DOHH2 (cell line): ENCODE measurements at regions not wholly inside any gene's neighbourhood (a gene's known extent, or its start where the extent isn't known, plus 50 kb on each side); places are given as distances from the start of the nearest gene placed in this dataset.

Experiments used
- H3F3A ChIP-seq: fragments of 200-600 bp; sonication (generic), shearing (Covaris generic); 2 replicates; pipeline ENCODE4 v1.6.0; 2016; ENCODE audit warnings: antibody characterized with exemption, mild to moderate bottlenecking; ENCODE audit not compliant: control insufficient read depth, insufficient read depth
- H3K27ac ChIP-seq: fragments of 200-600 bp; sonication (generic); 2 replicates; pipeline ENCODE4 v1.5.1; 2014; ENCODE audit warnings: low read depth, mild to moderate bottlenecking, low read length, moderate library complexity
- H3K27me3 ChIP-seq: fragments of 200-600 bp; sonication (generic); 2 replicates; pipeline ENCODE4 v1.6.1; 2014; ENCODE audit warnings: mild to moderate bottlenecking, low read length, mixed read lengths; ENCODE audit not compliant: control insufficient read depth
- H3K36me3 ChIP-seq: fragments of 200-600 bp; sonication (generic); 2 replicates; pipeline ENCODE4 v1.6.1; 2014; ENCODE audit warnings: mild to moderate bottlenecking, low read length, moderate library complexity, mixed read lengths; ENCODE audit not compliant: control insufficient read depth
- H3K4me1 ChIP-seq: fragments of 200-600 bp; sonication (generic); 2 replicates; pipeline ENCODE4 v1.6.1; 2014; ENCODE audit warnings: mild to moderate bottlenecking, low read length, mixed read lengths; ENCODE audit not compliant: control insufficient read depth
- H3K4me2 ChIP-seq: fragments of 200-600 bp; sonication (generic); 2 replicates; pipeline ENCODE4 v1.6.0; 2014; ENCODE audit warnings: mild to moderate bottlenecking, low read length, moderate library complexity
- H3K4me3 ChIP-seq: fragments of 200-600 bp; sonication (generic); 2 replicates; pipeline ENCODE4 v1.5.1; 2014; ENCODE audit warnings: mild to moderate bottlenecking, low read length, mixed read lengths
- H3K79me2 ChIP-seq: fragments of 200-600 bp; sonication (generic); 2 replicates; pipeline ENCODE4 v1.6.1; 2014; ENCODE audit warnings: mild to moderate bottlenecking, low read length, mixed read lengths; ENCODE audit not compliant: control insufficient read depth
- H3K9me2 ChIP-seq: fragments of 200-600 bp; sonication (generic); replicated peaks from 2 replicates; pipeline ENCODE4 v1.6.1; 2014; ENCODE audit warnings: mild to moderate bottlenecking, low read length, mixed read lengths; ENCODE audit not compliant: control insufficient read depth
- H3K9me3 ChIP-seq: fragments of 200-600 bp; sonication (generic); 2 replicates; pipeline ENCODE4 v1.6.1; 2014; ENCODE audit warnings: antibody characterized with exemption, low read length, mixed read lengths; ENCODE audit not compliant: control insufficient read depth, insufficient read depth
- H4K20me1 ChIP-seq: fragments of 200-600 bp; sonication (generic); 2 replicates; pipeline ENCODE4 v1.6.0; 2014; ENCODE audit warnings: low read depth, mild to moderate bottlenecking, antibody characterized with exemption, low read length, moderate library complexity; ENCODE audit not compliant: control insufficient read depth, insufficient read depth
- CTCF ChIP-seq: fragments of 200-600 bp; sonication (generic); IDR thresholded peaks from one replicate; pipeline ENCODE4 v1.5.1; 2014; ENCODE audit warnings: antibody characterized with exemption, mild to moderate bottlenecking, low read depth, low read length; ENCODE audit not compliant: poor library complexity, severe bottlenecking
- EZH2phosphoT487 ChIP-seq: fragments of 200-600 bp; sonication (generic); IDR thresholded peaks from 2 replicates; pipeline ENCODE4 v1.6.1; 2017; ENCODE audit warnings: borderline replicate concordance, mild to moderate bottlenecking, antibody characterized with exemption, low read length, moderate library complexity, mixed read lengths

DNA sequence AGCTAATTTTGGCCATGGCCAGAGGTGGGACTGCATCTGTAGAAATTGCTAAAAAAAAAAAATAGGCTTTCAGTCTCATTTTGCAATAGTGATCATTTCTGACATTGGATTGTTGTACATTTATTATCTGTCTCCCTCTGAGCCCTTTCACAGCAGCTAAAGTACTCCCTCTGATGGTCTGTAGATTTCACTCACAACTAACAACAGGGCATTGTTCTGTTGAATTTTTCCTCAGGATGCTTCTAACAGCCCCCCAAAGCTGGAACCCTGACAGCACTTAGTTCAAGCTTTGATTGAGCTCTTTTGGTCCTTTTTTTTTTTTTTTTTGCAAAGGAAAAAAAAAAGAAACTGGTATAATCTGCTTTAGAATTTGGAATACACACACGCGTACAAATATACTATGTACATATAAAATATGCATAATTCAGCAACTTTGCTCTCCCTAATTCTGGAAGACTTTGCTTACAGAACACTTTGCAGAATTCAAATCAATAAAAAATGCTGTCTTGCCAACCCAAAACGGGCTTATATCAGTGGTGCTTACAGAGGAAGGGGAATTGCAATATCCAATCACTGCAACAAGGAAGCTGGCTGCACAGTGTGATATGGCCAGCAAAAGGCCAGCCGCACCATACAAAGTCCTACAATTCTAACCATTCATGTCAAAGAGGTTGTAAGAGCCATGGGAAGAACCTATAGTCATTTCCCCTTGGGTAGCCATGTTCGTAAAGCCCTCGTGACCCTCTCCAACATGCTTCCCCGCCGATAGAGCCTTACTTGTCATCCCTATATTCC, 406.4 kb downstream of the SMARCA1 start:
- Histone ChIP-seq H3K9me2 (no peaks in the 10 kb centered on the region), H3K4me3 (no peak overlapping the region), H3F3A (no peaks in the 10 kb centered on the region), H3K4me2 (no peak overlapping the region), H4K20me1 (no peaks in the 10 kb centered on the region), H3K9me3 (no peaks in the 10 kb centered on the region), H3K27me3 (no peaks in the 10 kb centered on the region), H3K36me3 (no peaks in the 10 kb centered on the region), H3K27ac (no peak overlapping the region), H3K4me1 (no peaks in the 10 kb centered on the region), H3K79me2 (no peaks in the 10 kb centered on the region)
- TF ChIP-seq EZH2phosphoT487: no peak
- no peak for TF ChIP-seq CTCF

GRCh38 chrX:129115935-129116334, 407.4 kb downstream of the SMARCA1 start:
- Histone ChIP-seq H3K36me3 (no peaks in the 10 kb centered on the region), H3F3A (no peaks in the 10 kb centered on the region)

DNA sequence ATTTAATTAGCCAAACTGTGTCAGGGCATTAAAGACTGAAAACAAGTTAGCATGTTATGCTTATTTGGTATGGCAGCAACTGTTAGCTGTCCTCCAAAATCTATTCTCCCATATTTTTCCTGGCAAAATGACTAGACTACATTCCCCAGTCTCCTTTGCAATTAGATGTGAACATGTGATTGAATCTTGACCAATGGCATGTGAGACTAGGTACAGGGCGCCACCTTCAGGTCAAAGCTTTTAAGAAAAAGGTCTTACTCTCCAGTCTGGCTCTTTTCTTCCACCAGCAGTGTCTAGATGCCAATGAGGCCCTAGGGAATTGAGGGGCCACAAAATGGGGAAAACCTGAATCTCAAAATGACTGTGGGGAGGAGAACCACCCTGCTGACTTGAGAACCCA, 408.2 kb downstream of the SMARCA1 start:
- Histone ChIP-seq H4K20me1 (no peaks in the 10 kb centered on the region), H3K4me1 (no peaks in the 10 kb centered on the region), H3K4me3 (no peak overlapping the region), H3K4me2 (no peak overlapping the region), H3K9me2 (no peaks in the 10 kb centered on the region), H3K27me3 (no peaks in the 10 kb centered on the region), H3K27ac (no peak overlapping the region), H3F3A (no peaks in the 10 kb centered on the region), H3K9me3 (no peaks in the 10 kb centered on the region), H3K36me3 (no peaks in the 10 kb centered on the region), H3K79me2 (no peaks in the 10 kb centered on the region)
- peak; percentile 56 for TF ChIP-seq CTCF
- TF ChIP-seq EZH2phosphoT487: no peak

More at GRCh38 chrX:129115935-129116334, 407.4 kb downstream of the SMARCA1 start:
- Histone ChIP-seq H3K79me2 (no peaks in the 10 kb centered on the region), H3K9me3 (no peaks in the 10 kb centered on the region), H3K4me3 (no peak overlapping the region), H3K9me2 (no peaks in the 10 kb centered on the region), H3K4me2 (no peak overlapping the region), H4K20me1 (no peaks in the 10 kb centered on the region), H3K27ac (no peak overlapping the region), H3K27me3 (no peaks in the 10 kb centered on the region), H3K4me1 (no peaks in the 10 kb centered on the region)
- TF ChIP-seq CTCF (no peak), EZH2phosphoT487 (no peak)
